SW480 (cell line): ENCODE measurements at regions not wholly inside any gene's neighbourhood (a gene's known extent, or its start where the extent isn't known, plus 50 kb on each side); places are given as distances from the start of the nearest gene placed in this dataset.

Experiments used
- DNase-seq: peaks from one replicate; pipeline ENCODE4 v3.0.0-alpha.2; 2016; ENCODE audit warnings: low spot score

DNA sequence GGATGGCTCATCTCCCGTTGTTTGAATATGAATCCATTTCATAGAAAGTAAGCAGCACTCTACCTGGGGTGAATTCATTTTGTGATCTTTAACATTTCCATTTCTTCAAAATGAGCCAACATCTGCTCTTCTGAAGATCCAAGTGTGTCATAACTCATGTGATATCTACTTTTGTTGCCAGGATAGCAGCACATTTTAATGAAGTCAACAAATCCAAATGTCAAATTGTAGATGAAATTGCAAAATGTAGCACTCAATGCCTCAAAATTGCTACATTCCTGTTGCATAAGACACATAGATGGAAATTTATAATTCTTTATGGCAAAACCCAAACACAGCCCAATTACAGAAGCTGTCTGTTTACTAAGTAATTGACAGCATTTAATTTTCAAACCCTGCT is 360.7 kb downstream of the TMX3 start:
- no peak for DNase-seq

DNA sequence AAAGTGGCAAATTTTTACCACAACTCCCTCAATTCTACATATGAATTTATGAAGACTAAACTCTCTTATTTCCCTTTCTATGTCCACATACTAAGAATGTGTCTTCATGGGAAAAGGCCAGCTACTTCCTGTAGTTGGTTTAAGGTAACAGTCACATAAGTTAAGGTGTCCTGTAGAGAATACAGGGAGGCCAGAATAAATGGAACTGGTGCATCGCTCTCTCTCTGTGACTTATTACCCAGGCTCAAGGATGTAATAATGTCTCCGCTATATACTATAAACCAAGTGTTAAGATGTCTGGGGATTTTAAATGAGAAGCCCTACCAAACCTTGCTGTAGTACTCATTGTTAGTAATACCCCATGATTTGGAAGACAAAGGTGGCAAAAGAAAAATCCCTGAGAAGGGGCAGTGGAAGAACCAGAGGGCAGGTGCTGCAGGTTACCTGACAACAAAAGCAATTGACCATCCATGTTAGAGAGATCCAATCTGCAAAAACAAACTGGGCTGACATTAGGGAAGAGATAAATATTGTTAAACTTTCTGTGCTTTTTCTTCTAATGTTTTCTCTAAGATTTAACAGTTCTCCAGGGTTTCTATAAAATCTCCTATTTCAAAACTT is 372.8 kb downstream of the TMX3 start:
- DNase-seq, result no peak

DNA sequence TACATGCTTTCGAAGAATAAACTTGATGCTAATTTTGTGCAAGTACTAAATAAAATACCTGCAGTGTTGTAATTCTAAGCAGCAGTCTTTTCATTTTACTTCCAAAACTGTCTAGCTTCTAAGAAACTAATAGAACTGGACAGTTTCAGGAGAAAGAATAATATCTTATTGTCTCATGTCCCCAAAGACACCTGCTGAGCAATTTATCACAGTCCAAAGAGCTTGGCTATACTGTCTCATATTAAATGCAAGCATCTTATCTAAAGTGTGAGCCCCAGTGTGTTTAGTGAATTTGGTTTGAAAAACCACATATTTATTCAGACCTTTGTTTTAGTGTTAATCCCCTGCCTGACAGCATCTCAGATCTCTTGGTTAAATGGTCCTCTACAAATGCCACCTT is 374.3 kb downstream of the TMX3 start:
- no peak for DNase-seq

DNA sequence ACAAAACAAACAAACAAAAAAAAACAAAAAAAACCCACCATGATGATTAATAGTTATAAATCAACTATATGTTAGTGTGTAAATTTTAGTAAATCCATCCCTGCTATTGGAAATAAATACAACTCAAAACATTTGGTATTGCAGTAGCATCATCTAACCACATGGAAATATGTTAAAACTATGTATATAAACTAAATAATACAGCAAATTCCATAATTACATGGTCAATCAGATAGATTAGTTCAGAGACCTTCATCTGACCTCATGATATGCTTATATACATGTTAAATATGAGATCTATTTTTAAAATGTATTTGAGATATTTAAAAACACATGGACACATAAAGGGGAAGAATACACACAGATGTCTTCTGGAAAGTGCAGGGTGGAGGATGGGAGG is 384.2 kb downstream of the TMX3 start:
- DNase-seq, result no peak

DNA sequence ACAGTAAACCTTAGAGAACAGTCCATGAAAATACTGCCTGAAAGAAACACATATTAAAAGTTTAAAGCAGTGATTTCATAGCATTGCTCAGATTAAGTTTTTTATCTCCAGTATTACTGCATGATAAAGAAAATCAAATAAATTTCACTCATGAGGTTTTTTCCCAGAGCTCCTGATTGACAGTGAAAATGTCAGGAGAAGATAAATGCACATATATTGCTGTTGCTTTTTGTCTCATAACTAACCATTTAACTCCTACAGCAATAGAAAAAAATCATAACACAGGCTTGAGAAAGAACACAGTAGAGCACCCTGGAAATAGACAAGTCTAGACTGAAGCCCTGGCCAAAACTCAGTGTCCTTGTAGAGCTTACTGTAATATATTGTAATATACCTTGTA is 391.0 kb downstream of the TMX3 start:
- DNase-seq, result no peak

DNA sequence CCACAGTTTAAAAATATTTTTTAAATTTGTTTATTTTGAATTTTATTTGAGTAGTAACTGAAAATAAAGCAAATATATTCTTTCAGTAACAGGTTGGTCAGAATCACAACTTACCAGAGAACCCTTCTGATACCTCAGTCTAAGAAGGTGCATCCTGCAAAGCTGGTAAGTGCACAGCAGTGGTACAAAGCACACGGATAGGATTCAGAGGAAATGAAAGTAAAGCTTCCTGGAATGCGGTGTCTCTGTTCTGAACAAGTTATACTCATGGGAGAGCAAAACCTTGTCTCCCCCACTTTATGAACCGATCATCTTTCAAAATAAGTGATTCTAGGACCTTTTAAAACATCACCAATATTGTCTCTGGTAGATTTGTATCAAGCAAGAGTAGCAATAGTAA is 398.3 kb downstream of the TMX3 start:
- DNase-seq, result no peak

DNA sequence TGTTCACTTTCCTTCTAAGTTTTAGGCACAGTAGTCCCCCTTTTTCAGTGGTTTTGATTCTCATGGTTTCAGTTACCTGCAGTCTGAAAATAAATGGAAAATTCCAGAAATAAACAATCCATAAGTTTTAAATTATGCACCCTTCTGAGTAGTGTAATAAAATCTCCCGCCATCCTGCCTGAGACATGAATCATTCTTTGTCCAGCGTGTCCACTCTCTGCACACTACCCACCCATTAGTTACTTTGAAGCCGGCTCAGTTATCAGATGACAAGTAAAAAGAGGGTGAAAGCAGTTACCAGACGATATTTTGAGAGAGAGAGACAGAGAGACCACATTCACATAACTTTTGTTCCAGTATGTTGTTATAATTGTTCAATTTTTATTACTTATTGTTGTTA is 400.5 kb downstream of the TMX3 start:
- DNase-seq, result no peak

DNA sequence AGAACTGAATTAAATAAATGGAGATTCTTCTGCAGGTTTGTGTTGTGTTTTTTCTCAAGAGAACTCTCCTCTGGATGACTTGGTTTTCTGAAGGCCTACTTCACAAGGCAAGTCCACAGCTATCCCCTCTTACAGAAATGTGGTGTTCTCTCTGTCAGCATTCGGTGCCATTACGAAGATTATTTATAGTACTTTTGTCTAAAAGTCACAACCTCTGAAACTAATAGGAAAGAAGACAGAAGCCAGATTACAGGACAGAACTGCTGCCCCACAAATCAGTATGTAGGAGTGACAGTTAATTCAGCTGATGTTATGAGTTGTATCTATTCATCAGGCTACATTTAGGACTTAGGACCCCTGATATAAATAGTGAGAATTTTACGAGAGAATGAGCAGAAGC is 413.5 kb downstream of the TMX3 start:
- DNase-seq, result no peak

DNA sequence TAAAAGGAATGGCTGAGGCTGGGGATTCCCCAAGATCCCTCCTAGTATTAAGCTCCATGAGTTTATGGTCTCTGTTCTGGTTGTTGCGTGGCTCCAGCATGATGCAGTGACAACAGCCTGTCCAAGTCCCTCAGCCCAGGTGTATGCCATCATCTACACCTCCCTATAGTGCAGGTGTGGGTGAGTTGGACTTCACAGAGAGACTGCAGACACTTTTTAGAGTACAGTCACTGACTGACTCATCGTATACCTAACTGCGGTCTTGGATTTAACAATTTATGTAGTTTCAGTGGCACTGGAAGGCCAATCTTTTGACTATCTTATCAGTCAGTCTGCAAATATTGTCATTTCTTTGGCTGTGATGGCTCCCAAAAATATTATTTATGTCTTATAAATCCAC is 415.0 kb downstream of the TMX3 start:
- no peak for DNase-seq

DNA sequence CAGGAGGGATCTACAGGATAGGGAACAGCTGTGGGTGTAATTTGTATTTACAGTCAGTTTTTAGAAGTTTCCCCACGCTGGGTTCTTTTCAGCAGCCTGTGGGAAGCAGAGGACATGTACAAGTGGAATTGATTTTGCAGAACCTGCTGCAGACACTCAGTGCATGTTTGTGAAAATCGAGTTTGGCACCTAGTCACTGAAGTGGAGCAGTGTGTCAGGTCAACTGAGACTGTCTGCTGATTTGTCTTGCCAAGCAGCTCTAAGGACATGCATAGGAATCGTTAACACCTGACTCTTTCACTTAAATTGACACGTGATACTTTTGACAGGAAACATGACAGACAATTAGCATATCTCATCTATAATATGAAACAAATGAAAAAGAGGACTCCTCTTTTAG is 416.6 kb downstream of the TMX3 start:
- no peak for DNase-seq

DNA sequence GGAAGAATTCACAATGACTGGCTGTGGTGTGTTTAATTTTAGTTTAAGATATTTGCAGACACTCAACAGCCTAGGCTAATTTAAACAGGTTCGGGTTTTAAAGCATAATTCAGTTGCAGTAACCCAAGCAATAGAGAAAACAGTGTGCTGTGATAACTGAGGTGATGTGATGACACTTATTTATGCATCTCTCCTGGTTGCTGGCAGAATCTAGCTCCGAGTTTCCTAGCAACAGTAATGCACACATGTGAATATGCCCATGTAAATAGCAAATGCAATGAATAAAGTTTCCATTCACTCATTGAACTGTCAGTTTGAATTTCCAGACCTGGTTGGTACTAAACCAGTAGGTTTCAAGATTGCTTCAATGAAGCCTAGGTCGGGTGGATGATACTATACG is 426.5 kb downstream of the TMX3 start:
- DNase-seq, result no peak

DNA sequence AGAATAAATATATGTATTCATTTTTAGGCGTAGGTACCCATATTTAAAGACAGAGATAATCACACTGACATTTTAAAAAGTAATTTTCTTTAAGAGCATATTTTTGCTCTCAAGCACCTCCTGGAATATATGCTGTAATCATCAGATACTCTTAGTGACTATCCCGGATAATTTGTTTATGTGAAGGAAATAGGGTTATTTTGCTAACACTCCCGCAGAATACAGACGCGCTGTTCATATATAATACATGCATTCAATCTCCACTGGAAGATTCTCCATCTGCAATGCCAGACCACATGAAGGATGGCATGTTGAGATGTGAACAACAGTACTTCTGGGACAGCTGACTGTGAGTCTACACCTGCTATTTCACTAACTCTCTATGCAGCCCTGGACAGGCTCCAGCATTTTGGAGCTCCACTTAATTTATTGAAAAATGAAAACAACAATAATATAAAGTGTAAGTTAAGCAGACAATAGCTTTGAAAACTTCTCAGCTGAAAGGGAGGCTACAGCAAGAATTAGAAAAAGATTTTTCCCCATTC is 430.6 kb downstream of the TMX3 start:
- DNase-seq, result no peak

DNA sequence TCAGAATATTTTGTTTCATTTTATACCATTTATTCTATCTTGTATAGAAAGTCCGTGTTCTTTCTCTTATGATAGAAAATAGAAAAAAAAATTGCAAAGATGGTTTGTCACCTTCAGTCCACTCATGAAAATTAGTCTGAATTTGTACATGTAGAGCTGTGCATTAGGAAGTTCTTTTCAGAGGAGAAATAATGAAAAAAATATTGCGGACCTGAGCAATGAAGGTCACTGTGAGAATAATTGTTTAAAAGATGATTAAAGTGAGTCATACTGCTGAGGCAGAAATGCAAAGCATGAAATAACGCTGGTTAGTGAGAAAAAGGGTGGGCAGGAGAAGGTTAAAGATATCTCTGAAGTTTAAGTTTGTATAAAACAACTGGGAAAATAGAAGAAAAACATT is 431.1 kb downstream of the TMX3 start:
- DNase-seq, result no peak

DNA sequence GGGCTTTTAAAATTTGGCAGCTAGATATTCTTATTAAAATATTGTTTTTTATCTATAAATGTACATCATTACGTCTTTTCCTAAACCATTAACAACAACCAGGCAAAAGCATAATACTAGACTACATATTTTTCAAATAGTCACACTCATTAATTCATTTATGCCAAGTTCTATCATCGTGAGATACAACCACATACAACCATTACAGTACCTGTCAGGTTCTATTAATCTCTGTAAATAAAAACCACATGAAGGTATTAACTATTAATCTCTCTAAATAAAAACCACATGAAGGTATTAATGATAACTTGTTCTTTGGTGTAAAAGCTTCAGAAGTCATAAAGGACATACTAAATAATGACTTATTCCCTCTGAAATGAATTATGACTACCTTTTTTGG is 432.7 kb downstream of the TMX3 start:
- no peak for DNase-seq

DNA sequence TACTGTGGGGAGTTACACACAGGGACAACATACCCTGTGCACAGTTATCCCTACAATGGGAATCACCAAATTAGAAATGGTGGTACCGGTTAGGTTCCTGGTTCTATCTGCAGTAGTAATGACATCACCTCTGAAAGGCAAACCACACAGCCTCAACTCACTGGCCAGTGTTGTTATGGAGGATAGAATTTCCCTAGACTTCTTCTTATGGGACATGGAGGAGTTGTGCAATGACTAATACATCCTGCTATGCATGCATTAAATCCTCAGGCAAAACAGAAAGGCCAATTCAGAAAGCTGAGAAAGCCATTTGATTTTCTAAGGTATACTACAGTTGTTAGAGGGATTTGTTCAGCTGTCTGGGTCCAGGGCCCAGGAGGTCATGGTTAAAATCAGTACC is 439.3 kb downstream of the TMX3 start:
- no peak for DNase-seq

DNA sequence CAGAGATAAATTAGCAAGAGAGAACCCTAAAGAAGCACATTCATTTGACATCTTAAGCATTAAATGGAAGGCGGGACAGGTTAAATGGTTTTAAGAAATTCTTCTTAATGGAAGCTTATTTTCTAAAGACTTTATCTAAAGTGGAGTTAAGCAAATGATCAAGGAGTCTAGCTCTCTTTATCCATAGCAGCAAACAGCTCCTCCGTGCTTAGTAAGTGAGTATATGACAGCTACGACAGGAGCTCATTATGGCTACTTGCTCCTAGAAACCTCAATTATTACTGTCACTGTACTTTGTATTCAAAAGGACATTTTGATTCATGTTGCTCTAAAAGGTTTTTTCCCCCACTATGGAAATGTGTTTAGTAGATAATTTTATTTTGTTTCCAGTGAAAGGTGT is 444.9 kb downstream of the TMX3 start:
- no peak for DNase-seq

DNA sequence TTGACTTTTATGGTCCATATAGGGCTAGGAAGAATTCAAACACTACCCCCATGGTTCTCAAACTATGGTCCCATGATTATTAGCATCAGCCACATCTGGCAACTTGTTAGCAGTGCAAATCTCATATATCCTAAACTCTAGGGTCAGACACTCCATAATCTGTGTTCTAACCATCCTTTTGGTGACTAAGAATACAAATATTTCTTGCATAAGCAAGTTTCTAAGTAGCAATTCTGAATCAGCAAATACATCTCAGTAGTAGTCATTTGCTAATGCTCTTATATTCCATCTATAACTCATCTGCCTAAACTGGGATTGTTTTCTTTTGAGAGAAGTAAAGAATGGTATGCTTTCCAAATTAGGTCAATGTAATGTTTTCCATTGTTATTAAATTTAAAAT is 447.3 kb downstream of the TMX3 start:
- no peak for DNase-seq

DNA sequence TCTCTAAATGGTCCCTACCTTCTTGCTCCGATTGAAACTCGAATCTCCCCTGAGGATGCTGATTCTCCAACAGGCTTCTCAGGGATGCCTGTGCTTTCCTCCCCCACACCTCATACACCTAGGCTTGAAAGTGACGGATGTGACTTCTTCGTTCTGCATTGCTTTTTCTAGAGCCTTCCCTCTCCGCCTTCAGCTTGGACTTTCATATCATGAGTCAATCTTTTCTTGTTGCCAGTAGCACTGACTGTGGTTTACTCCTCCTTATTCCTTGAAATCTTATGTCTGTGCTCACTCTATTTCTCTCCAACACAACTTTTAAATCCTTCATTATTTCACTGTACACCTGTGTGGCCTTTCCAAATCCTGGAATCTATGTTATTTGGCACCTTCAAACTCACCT is 451.4 kb downstream of the TMX3 start:
- DNase-seq, result no peak

DNA sequence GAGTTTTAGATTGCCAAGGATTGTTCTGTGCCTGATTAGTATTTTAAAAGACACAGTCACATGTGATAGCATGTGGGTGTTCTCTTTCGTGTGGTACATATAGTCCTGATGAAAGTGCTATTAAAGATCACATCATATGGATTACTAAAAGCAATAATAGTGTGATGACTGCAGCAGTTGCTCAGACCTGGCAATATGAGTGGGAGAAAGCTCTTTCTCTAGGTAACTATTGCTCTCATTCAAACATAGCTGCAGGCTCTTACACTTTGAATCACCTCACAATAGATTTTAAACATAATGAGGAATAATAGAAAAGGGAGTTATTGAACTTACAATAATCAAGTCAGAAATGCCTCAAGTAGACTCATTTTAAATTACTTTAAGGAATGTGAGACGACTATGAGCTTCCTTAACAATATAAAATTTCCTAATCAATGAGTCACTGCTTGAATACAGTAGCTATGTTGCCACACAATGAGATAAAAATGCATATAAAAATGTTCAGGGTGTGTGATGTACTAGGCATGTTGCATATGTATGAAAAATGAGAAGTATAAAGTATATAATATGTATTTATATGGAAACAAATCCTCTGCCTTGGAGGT is 452.1 kb downstream of the TMX3 start:
- no peak for DNase-seq

DNA sequence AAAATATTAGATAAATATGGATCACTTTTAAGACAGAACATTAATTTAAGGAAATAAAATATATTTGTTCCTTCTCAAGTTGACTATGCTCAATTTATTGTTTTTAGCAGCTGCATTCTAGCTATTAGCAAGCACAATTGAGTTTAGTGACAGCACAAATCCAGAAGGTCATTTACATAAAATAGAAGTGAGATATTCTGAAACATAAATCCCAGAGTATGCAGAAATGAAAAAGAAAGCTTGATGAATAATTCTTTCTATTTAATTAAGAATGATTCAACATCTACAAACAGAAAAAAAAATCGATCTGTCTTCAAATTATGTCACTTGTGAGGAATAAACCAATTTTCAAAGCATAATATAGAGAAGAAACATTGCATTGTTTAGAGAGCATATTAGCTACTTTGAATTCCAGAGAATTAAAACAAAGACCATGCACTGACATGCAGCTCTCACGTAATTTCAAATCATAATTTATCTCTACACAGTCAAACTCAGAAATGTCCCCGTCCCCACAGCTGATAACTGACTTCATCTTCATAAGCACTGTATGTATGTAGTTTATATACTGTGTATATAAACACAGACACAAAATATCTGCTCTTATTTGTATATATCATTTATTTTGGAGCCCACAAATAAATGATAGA is 458.4 kb downstream of the TMX3 start:
- no peak for DNase-seq

DNA sequence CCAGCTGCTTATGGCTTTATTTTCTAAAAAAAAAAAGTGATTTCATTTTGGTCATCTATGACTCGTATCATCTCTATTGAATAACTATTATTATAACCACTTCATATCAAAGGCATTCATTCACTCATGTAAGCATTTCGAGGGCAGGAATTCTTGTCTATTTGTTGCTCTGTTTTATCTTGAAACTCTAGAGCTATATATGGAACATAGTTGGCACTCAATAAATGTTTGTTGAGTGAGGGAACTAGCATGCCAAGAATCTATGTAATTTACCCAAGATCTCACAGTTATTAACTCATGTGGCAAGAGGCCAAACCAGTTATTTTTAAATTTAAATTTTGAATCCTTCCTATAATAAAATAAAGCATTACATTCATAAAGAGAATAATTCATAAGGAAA is 470.1 kb downstream of the TMX3 start:
- DNase-seq, result no peak

DNA sequence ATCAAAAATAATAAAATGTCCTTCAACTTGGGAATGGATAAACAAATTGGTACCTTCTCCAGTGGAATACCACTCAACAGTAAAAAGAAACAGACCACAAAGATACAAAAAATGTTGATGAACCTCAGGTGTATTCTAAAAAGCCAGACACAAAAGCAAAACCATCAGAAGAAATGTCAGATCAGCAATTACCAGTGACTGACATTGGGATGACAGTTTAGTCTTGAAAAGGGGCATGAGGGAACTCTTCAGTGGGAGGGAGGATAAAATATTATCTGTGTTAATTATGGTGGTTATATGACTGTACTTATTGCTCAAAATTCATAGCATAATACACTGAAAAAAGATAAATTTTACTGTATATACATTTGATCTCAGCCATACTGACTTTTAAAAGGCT is 473.0 kb downstream of the TMX3 start:
- no peak for DNase-seq

DNA sequence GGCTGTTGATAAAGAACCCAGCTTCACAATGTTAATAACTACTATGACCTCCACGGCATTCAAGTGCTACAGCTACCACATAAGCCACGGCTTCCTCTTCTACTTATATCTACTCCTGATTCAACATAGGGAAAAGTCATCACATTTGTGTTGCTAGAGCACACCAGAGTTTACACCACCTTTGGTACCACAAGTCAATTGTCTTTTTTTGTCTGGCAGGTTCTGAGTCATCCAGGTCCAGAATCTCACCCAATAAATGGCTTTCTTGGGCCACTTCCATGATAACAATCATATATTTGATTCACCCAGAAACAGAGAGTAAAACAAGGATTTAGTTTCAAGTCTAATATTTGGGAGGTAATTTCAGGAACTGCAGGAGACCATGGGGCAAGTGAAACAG is 480.2 kb downstream of the TMX3 start:
- no peak for DNase-seq

DNA sequence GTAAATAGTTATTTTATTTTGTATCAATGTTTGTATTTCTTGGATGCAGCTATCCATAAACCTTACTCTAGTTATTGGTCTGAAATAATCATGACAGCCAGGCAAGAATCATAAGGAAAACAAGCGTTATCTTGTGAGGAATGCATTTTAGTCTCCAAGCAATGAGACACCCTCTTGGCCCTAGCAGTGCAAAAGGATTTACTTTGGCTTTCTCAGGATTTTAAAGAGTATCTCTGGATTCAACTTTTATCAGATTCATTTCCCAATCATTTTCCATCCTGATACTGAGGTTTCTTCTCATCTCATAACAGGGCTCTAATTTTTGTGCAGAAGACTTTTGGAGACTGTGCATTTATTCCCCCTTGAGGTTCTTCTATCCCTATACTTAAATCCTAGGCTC is 480.8 kb downstream of the TMX3 start:
- DNase-seq, result no peak
